Omental fat pad (tissue), 3 donors: ENCODE measurements at regions not wholly inside any gene's neighbourhood (a gene's known extent, or its start where the extent isn't known, plus 50 kb on each side); places are given as distances from the start of the nearest gene placed in this dataset.
"Not testable (repeated sequence)": the region's sequence is repeated elsewhere in the genome, so short reads cannot be mapped to it uniquely, and the experiment has no call there.

Experiments used
- ATAC-seq: fragments of 150-250 bp; one replicate; pipeline ENCODE4 v1.9.1; 2016; ENCODE audit warnings: mild to moderate bottlenecking, moderate library complexity; ENCODE audit not compliant: low FRiP score
- DNase-seq: peaks from one replicate; pipeline ENCODE4 v3.0.0-alpha.2; 2019; ENCODE audit warnings: low spot score
- CTCF ChIP-seq, 3 donors: fragments of 450-650 bp; IDR thresholded peaks; one replicate each; pipeline ENCODE4 v1.5.1; 2016 to 2017; ENCODE audit warnings: antibody characterized with exemption in 3 of 3, mild to moderate bottlenecking in 3 of 3, moderate library complexity in 2 of 3

GRCh38 chr12:23259558-23259957 lies 634.6 kb downstream of the ETNK1 start:
- ATAC-seq, result no peak
- no peak for TF ChIP-seq CTCF (IDR thresholded peaks at IDR 0.05)
- DNase-seq, result no peak

GRCh38 chr12:23262670-23263069 lies 637.7 kb downstream of the ETNK1 start:
- no peak for TF ChIP-seq CTCF (IDR thresholded peaks at IDR 0.05)
- DNase-seq (no peak), ATAC-seq (no peak)

GRCh38 chr12:23277831-23278230 lies 652.9 kb downstream of the ETNK1 start:
- TF ChIP-seq CTCF (IDR thresholded peaks at IDR 0.05), result no peak
- no peak for DNase-seq
- ATAC-seq, result no peak

GRCh38 chr12:23281295-23281694 lies 656.3 kb downstream of the ETNK1 start:
- no peak for ATAC-seq
- TF ChIP-seq CTCF (IDR thresholded peaks at IDR 0.05), result no peak
- DNase-seq, result no peak

GRCh38 chr12:23282701-23283100 lies 657.7 kb downstream of the ETNK1 start:
- TF ChIP-seq CTCF (IDR thresholded peaks at IDR 0.05), result no peak
- DNase-seq (no peak), ATAC-seq (no peak)

- not testable (repeated sequence) for DNase-seq, ATAC-seq
Measured at GRCh38 chr12:23285764-23286530, 661.0 kb downstream of the ETNK1 start.

GRCh38 chr12:23290627-23291330 lies 658.7 kb downstream of the SOX5 start:
- ATAC-seq (no peak), DNase-seq (no peak)
- TF ChIP-seq CTCF (IDR thresholded peaks at IDR 0.05), result no peak
